ENCODE measurements at regions not wholly inside any gene's neighbourhood (a gene's known extent, or its start where the extent isn't known, plus 50 kb on each side); places are given as distances from the start of the nearest gene placed in this dataset.
"Not testable (repeated sequence)": the region's sequence is repeated elsewhere in the genome, so short reads cannot be mapped to it uniquely, and the experiment has no call there.

- not testable (repeated sequence) for H3K4me1 ChIP-seq (ENCODE audit: low read length); H3K9ac ChIP-seq (ENCODE audit: low read length); H2AFZ ChIP-seq (ENCODE audit: low read length); H3K4me2 ChIP-seq (ENCODE audit: low read depth, low read length, poor library complexity, severe bottlenecking); H3K4me3 ChIP-seq (ENCODE audit: low read length); H3K27me3 ChIP-seq (ENCODE audit: low read length); H3K79me2 ChIP-seq (ENCODE audit: low read length); H3K27ac ChIP-seq (ENCODE audit: low read length); H3K9me2 ChIP-seq (replicated peaks; ENCODE audit: insufficient read depth, low read length); H3K9me3 ChIP-seq (ENCODE audit: low read length); H3K36me3 ChIP-seq (ENCODE audit: insufficient read depth, low read length); H4K20me1 ChIP-seq (ENCODE audit: insufficient read depth, low read depth, low read length); DNase-seq
Observed at GRCh38 chr1:83373018-83373417, 625.9 kb downstream of the TTLL7 start.

DNA sequence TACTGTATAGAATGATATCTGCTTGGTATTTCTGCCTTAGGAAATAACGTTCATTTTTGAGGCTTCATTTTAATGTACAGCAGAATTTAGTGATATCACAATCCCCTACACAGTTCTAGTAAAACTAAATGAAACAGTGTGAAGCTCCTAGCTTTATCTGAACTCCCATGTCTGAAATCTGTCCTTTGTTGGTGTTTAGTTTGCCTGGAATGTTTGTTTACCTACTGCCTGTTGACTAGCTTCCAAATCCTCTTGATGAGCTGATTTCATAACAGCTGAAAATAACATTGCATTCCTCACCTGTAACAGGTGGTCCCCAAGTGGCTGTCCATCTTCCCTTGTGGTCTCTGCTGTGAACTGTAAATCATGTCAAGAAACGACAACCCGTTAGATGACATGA, 629.1 kb downstream of the TTLL7 start:
- not testable (repeated sequence) for H3K4me1 ChIP-seq (ENCODE audit: low read length); H3K27me3 ChIP-seq (ENCODE audit: low read length); H3K79me2 ChIP-seq (ENCODE audit: low read length); H3K27ac ChIP-seq (ENCODE audit: low read length); H3K4me3 ChIP-seq (ENCODE audit: low read length); H3K4me2 ChIP-seq (ENCODE audit: low read depth, low read length, poor library complexity, severe bottlenecking); H3K9me2 ChIP-seq (replicated peaks; ENCODE audit: insufficient read depth, low read length); H4K20me1 ChIP-seq (ENCODE audit: insufficient read depth, low read depth, low read length); H3K36me3 ChIP-seq (ENCODE audit: insufficient read depth, low read length); H2AFZ ChIP-seq (ENCODE audit: low read length); DNase-seq; H3K9ac ChIP-seq (ENCODE audit: low read length); H3K9me3 ChIP-seq (ENCODE audit: low read length)

DNA sequence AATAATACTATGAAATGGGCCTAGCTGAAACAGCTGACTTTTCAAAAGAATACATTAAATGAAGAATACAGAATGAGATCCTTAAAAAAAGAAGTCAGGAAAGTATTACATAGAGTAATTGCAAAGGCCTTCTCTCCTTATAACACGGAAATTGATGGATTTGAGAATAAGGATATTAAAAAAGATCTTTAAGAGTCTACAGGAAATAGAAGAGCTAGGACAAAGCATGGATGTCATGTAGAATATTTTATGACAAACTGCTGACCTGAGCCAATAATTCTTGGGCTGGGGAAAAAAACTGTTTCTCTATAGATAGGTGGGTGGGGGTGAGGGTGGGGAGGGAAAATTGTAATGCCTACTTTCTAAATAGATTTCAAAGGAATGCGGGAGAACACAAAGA, 633.6 kb downstream of the TTLL7 start:
- H3K9me2 ChIP-seq (replicated peaks; ENCODE audit: insufficient read depth, low read length); H3K27ac ChIP-seq (ENCODE audit: low read length); H3K4me3 ChIP-seq (ENCODE audit: low read length); H3K36me3 ChIP-seq (ENCODE audit: insufficient read depth, low read length); H3K4me2 ChIP-seq (ENCODE audit: low read depth, low read length, poor library complexity, severe bottlenecking); H3K9ac ChIP-seq (ENCODE audit: low read length); H3K79me2 ChIP-seq (ENCODE audit: low read length); H3K4me1 ChIP-seq (ENCODE audit: low read length); DNase-seq; H4K20me1 ChIP-seq (ENCODE audit: insufficient read depth, low read depth, low read length); H3K27me3 ChIP-seq (ENCODE audit: low read length); H3K9me3 ChIP-seq (ENCODE audit: low read length); H2AFZ ChIP-seq (ENCODE audit: low read length): not testable (repeated sequence)

- not testable (repeated sequence) for DNase-seq; H3K4me1 ChIP-seq (ENCODE audit: low read length); H3K9me3 ChIP-seq (ENCODE audit: low read length)
Observed at GRCh38 chr1:83345375-83345774, 653.6 kb downstream of the TTLL7 start.

DNA sequence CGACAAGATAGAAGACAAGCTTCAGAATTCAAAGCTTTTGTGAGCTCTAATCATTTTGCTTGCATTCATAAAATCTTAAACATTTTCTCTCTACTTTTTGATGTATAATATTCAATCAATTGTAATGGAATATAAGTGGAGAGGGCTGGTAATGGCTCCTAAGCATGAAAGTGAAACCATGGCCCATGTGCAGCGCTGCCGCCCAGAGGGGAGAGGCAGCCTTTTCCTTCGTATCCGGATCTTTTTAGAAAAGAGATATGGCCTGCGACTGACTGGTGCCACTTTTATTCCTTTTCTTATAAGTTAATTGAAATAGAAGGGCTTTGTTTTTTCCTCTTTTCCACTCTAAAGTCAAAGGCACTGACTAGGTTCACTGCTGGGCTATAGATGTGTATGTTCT, 655.2 kb downstream of the TTLL7 start:
- not testable (repeated sequence) for H3K27ac ChIP-seq (ENCODE audit: low read length); H2AFZ ChIP-seq (ENCODE audit: low read length); H3K36me3 ChIP-seq (ENCODE audit: insufficient read depth, low read length)

More at GRCh38 chr1:83345375-83345774, 653.6 kb downstream of the TTLL7 start:
- H4K20me1 ChIP-seq (ENCODE audit: insufficient read depth, low read depth, low read length); H3K4me2 ChIP-seq (ENCODE audit: low read depth, low read length, poor library complexity, severe bottlenecking); H3K9ac ChIP-seq (ENCODE audit: low read length); H2AFZ ChIP-seq (ENCODE audit: low read length); H3K4me3 ChIP-seq (ENCODE audit: low read length); H3K9me2 ChIP-seq (replicated peaks; ENCODE audit: insufficient read depth, low read length); H3K36me3 ChIP-seq (ENCODE audit: insufficient read depth, low read length); H3K79me2 ChIP-seq (ENCODE audit: low read length); H3K27me3 ChIP-seq (ENCODE audit: low read length); H3K27ac ChIP-seq (ENCODE audit: low read length): not testable (repeated sequence)

DNA sequence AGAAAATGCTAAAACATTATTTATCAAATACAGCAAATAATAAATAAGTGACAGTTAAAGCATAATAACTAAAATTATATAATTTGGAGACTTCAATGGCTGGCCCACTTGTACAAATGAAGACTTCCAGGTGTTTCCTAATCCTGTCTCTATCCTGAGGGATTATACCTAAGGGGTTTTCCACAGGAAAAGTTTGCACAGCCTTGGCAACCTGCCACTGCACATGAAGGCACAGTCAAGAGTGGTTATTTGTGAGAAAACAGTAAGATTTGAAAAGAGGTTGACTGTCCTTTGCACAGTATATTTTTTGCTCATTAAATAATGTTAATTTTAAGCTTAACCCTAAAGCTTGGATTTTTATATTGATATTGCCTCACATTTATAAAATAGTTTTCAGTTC, 655.9 kb downstream of the TTLL7 start:
- not testable (repeated sequence) for H3K36me3 ChIP-seq (ENCODE audit: insufficient read depth, low read length); H3K9ac ChIP-seq (ENCODE audit: low read length); H3K79me2 ChIP-seq (ENCODE audit: low read length); H3K9me2 ChIP-seq (replicated peaks; ENCODE audit: insufficient read depth, low read length); H3K27me3 ChIP-seq (ENCODE audit: low read length); H2AFZ ChIP-seq (ENCODE audit: low read length); H3K4me1 ChIP-seq (ENCODE audit: low read length); DNase-seq; H4K20me1 ChIP-seq (ENCODE audit: insufficient read depth, low read depth, low read length); H3K4me2 ChIP-seq (ENCODE audit: low read depth, low read length, poor library complexity, severe bottlenecking); H3K9me3 ChIP-seq (ENCODE audit: low read length); H3K4me3 ChIP-seq (ENCODE audit: low read length); H3K27ac ChIP-seq (ENCODE audit: low read length)

More for the DNA sequence above, 655.2 kb downstream of the TTLL7 start:
- not testable (repeated sequence) for DNase-seq; H3K9ac ChIP-seq (ENCODE audit: low read length); H3K79me2 ChIP-seq (ENCODE audit: low read length); H3K4me3 ChIP-seq (ENCODE audit: low read length); H3K4me2 ChIP-seq (ENCODE audit: low read depth, low read length, poor library complexity, severe bottlenecking); H3K9me3 ChIP-seq (ENCODE audit: low read length); H3K4me1 ChIP-seq (ENCODE audit: low read length); H3K27me3 ChIP-seq (ENCODE audit: low read length); H4K20me1 ChIP-seq (ENCODE audit: insufficient read depth, low read depth, low read length); H3K9me2 ChIP-seq (replicated peaks; ENCODE audit: insufficient read depth, low read length)

- not testable (repeated sequence) for H3K4me2 ChIP-seq (ENCODE audit: low read depth, low read length, poor library complexity, severe bottlenecking); H3K9me2 ChIP-seq (replicated peaks; ENCODE audit: insufficient read depth, low read length); DNase-seq; H3K27ac ChIP-seq (ENCODE audit: low read length); H4K20me1 ChIP-seq (ENCODE audit: insufficient read depth, low read depth, low read length); H3K4me1 ChIP-seq (ENCODE audit: low read length); H3K36me3 ChIP-seq (ENCODE audit: insufficient read depth, low read length); H3K4me3 ChIP-seq (ENCODE audit: low read length); H2AFZ ChIP-seq (ENCODE audit: low read length); H3K9ac ChIP-seq (ENCODE audit: low read length); H3K79me2 ChIP-seq (ENCODE audit: low read length); H3K9me3 ChIP-seq (ENCODE audit: low read length); H3K27me3 ChIP-seq (ENCODE audit: low read length)
Observed at GRCh38 chr1:83332308-83332707, 666.6 kb downstream of the TTLL7 start.

GRCh38 chr1:83318366-83318765, 680.6 kb downstream of the TTLL7 start:
- no peak overlapping the region for H3K9ac ChIP-seq (ENCODE audit: low read length)
- H3K4me1 ChIP-seq (ENCODE audit: low read length) = no peaks in the 10 kb centered on the region
- H3K27ac ChIP-seq (ENCODE audit: low read length) = no peak overlapping the region
- no peak for DNase-seq
- no peaks in the 10 kb centered on the region for H3K9me2 ChIP-seq (replicated peaks; ENCODE audit: insufficient read depth, low read length)
- no peak overlapping the region for H3K4me3 ChIP-seq (ENCODE audit: low read length)
- no peaks in the 10 kb centered on the region for H4K20me1 ChIP-seq (ENCODE audit: insufficient read depth, low read depth, low read length)
- no peaks in the 10 kb centered on the region for H3K36me3 ChIP-seq (ENCODE audit: insufficient read depth, low read length)
- H3K9me3 ChIP-seq (ENCODE audit: low read length) = no peaks in the 10 kb centered on the region
- H2AFZ ChIP-seq (ENCODE audit: low read length) = no peak overlapping the region
- H3K79me2 ChIP-seq (ENCODE audit: low read length) = no peaks in the 10 kb centered on the region
- no peak overlapping the region for H3K4me2 ChIP-seq (ENCODE audit: low read depth, low read length, poor library complexity, severe bottlenecking)
- H3K27me3 ChIP-seq (ENCODE audit: low read length) = no peaks in the 10 kb centered on the region

- H3K4me3 ChIP-seq (ENCODE audit: low read length); H3K27ac ChIP-seq (ENCODE audit: low read length); H3K9me3 ChIP-seq (ENCODE audit: low read length); DNase-seq; H3K79me2 ChIP-seq (ENCODE audit: low read length); H3K4me2 ChIP-seq (ENCODE audit: low read depth, low read length, poor library complexity, severe bottlenecking); H2AFZ ChIP-seq (ENCODE audit: low read length); H3K36me3 ChIP-seq (ENCODE audit: insufficient read depth, low read length); H4K20me1 ChIP-seq (ENCODE audit: insufficient read depth, low read depth, low read length); H3K27me3 ChIP-seq (ENCODE audit: low read length); H3K9me2 ChIP-seq (replicated peaks; ENCODE audit: insufficient read depth, low read length); H3K4me1 ChIP-seq (ENCODE audit: low read length); H3K9ac ChIP-seq (ENCODE audit: low read length): not testable (repeated sequence)
Observed at GRCh38 chr1:83315446-83315845, 683.5 kb downstream of the TTLL7 start.
